PC-3 (cell line): ENCODE measurements at regions not wholly inside any gene's neighbourhood (a gene's known extent, or its start where the extent isn't known, plus 50 kb on each side); places are given as distances from the start of the nearest gene placed in this dataset.

ENCODE experiments used
- EZH2 ChIP-seq: fragments of 300-600 bp; sonication (generic); IDR thresholded peaks from one replicate; pipeline ENCODE4 v1.6.1; 2017; ENCODE audit warnings: antibody characterized with exemption, mild to moderate bottlenecking, low read length; ENCODE audit not compliant: unreplicated experiment
- EZH2phosphoT487 ChIP-seq: fragments of 300-600 bp; sonication (generic); IDR thresholded peaks from 2 replicates; pipeline ENCODE4 v1.6.1; 2018; ENCODE audit warnings: mild to moderate bottlenecking, antibody characterized with exemption, low read length, borderline replicate concordance
- TF ChIP-seq, protein P1 (sequence below): fragments of 300-600 bp; sonication (generic); conservative IDR thresholded peaks from 2 replicates; pipeline ENCODE4 v1.5.1; 2017; ENCODE audit warnings: antibody characterized with exemption, low read depth, mild to moderate bottlenecking, low read length

DNA sequence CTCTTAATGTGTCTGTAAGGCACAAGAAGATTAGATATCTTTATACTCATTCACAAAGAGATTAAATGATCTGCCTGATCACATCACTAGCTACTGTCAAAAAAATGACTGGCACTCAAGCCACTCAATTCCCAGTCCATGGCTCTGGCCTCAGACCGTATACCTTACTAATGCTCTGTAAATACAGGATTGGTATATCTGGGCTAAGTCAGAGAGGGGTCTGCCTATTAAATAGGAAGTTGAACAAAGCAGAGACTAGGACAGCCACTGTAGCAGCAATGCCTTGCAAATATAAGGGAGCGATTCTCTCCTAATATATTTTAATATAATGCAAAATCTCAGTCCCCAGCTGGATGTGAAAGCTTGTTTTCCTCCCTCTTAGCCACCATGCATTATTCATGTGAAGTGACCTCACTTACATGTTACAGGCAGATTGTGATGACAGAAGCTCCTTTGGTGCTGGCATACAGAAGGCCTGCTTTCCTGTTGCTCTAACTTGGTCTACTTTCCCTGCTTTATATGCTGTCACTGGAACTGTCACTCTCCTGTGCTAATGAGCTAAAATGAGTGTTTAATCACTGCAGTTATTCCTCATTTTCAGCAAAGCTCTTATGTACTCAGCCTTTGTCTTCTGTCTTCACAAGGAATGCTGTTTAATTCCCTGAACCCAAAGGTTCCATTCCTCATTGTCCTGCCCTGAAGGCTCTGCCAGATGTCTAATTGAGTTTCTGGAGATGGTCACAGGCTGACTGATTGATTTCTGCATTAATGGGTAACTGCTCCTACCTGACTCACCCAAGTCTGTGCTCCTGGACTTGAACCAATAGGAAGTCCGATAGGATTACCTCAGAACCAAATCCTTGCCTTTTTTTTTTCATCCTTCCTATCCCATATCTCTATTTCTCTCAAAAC is 578.2 kb downstream of the KLHL13 start:
- TF ChIP-seq, protein P1, sequence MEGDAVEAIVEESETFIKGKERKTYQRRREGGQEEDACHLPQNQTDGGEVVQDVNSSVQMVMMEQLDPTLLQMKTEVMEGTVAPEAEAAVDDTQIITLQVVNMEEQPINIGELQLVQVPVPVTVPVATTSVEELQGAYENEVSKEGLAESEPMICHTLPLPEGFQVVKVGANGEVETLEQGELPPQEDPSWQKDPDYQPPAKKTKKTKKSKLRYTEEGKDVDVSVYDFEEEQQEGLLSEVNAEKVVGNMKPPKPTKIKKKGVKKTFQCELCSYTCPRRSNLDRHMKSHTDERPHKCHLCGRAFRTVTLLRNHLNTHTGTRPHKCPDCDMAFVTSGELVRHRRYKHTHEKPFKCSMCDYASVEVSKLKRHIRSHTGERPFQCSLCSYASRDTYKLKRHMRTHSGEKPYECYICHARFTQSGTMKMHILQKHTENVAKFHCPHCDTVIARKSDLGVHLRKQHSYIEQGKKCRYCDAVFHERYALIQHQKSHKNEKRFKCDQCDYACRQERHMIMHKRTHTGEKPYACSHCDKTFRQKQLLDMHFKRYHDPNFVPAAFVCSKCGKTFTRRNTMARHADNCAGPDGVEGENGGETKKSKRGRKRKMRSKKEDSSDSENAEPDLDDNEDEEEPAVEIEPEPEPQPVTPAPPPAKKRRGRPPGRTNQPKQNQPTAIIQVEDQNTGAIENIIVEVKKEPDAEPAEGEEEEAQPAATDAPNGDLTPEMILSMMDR: no peak
- TF ChIP-seq EZH2phosphoT487: no peak
- TF ChIP-seq EZH2: no peak
